Stimulated activated CD4-positive, alpha-beta T cell treated with anti-CD3 and anti-CD28 coated beads, Interleukin-1b, Interleukin-23, amount 100 ng/mL, for 4 hours (primary cell): ENCODE measurements at regions not wholly inside any gene's neighbourhood (a gene's known extent, or its start where the extent isn't known, plus 50 kb on each side); places are given as distances from the start of the nearest gene placed in this dataset.

Source experiments
- DNase-seq, 2 donors: peaks; one replicate each; pipeline ENCODE4 v3.0.0-alpha.2; 2020; ENCODE audit warnings: low read depth in 2 of 2

DNA sequence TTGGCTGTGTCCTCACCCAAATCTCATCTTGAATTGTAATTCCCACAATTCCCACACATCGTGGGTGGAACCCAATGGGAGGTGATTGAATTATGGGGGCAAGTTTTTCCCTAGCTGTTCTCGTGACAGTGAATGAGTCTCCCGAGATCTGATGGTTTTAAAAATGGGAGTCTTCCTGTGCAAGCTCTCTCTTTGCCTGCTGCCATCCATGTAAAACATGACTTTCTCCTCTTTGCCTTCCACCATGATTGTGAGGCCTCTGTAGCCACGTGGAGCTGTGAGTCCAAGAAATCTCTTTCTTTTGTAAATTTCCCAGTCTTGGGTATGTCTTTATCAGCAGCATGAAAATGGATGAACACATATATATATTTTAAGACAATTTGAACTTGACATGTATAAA, 285.4 kb downstream of the BAMBI start:
- no peak for DNase-seq

DNA sequence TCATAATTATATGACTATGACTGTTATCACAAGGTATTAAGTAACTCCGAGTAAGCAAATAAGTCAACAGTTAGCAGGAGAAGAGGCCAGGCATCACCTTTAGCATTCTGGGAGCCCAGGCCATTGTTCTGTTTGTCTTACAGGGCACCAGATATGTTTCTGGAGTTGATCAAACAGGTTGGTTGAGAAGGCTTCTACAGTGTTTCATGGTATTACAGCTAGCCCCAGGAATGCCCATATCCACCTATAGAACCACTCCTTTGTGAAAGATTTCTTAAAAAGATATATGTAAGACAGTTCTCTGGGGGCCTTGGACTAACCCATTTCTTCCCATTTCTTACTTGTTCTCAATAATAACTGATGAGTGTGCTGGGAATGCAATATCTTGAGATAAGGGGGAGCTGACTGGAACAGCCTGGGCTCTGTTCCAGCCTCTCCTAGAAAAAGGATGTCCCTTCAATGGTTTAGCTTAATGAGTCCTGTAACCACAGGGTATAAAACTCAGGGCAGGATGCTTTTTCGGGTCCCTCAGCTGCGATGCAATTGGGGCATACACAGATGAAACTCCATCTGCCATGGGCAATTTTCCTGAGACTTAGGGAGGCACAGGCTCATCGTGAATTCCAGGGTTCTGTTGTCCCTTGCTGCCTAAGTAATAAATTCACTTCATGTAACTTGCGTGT, 286.4 kb downstream of the BAMBI start:
- no peak for DNase-seq

DNA sequence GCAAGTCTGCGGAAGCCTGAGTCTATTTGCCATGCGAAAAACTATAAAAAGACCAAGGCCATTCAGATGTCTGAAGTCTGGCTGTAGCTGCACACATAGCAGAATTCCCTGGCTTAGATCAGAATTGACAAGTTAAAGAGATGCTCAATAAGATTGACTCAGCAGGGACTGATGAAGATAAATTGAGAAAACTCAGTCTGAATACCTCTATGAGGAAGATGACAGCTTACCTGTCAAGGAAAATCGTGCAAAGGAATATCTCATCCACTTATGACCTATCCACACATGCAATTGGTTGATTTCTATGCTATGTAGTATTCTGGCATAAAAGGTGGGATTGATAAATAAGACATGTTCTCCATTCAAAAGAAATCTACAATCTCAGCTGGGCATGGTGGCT, 288.6 kb downstream of the BAMBI start:
- DNase-seq = no peak

DNA sequence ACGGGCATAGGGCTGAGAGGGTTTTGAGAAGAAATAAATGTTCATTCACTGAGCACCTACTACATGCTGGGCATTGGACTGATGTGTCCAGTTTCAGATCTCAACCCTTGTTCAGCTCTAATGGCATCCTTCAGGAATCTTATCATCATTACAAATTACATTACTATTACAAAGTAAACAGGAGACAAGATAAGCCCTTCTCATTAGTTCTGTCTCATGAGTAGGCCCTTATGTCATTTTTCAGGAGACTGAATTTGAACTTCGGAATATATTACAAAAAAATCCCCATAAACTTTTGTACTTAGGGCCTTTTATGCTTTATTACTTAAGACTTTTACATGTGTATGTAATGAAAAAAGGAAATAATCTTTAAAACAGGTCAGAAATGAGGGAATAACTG, 289.7 kb downstream of the BAMBI start:
- DNase-seq = no peak

DNA sequence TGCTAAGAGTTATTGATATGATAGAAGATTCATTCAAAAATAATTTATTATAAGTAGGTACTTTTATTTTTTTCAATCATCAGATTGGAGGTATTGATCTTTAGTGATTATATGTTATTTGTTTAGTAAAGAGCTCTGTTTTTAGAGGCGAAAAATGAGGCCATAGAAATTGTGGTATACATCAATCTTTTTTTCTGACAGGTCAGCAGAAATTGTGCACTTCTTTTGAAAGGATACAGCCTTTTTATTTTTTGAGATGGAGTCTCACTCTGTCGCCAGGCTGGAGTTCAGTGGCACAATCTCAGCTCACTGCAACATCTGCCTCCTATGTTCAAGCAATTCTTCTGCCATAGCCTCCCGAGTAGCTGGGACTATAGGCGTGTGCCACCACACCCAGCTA, 292.1 kb downstream of the BAMBI start:
- DNase-seq = no peak

DNA sequence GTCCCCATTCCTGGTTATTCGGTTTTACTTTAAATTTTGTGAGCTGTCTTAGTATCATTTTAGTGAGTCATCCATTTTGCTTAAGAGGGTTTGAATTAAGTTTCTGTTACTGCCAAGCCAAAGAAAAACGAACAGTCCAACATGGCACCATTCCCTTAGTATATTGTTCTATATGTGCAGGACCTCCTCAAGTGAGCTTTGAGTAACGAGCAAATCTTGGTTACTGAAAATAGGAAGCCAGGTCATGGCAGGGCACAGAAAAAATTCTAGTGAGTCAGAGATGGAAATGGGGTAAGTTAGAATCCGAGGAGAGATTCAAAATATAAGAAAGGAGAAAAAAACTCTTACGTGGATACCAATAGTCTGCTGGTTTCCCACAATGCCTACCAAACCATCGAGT, 292.9 kb downstream of the BAMBI start:
- DNase-seq = no peak

DNA sequence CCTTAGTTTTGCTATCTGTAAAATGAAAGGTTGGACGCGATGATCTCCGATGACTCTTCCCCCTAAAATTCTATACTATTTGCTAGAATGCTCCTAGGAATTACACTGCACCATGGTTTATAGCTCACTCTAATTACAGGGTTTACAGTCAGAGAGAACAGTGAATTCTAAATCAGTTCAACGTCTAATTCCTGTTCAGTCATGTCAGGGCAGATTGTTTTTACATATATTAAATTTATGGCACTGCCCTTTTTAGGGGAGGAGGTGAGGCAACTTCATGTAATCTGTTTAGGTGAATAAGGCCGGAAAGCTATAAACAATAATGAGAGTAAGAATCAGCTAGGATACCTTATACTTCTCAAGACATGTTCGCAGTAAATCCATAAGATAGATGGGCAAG, 293.9 kb downstream of the BAMBI start:
- DNase-seq = no peak

DNA sequence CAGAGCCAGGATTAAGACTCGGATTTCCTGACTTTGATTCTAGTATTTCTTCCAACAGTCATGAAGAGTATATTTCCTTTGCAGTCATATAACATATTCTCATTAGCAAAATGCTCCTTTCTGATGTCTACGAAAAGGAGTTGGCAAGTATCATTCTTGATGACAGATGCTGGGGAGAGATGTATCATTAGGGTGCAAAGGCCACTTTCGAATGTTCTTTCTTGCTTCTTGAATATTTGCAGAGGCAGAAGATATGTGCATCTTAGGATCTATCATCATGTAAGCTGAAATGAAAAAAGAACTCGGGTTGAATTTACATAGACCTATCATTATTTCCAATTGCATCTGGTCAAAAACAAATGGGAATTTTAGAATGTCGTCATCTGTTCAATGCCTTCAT, 294.4 kb downstream of the BAMBI start:
- no peak for DNase-seq

DNA sequence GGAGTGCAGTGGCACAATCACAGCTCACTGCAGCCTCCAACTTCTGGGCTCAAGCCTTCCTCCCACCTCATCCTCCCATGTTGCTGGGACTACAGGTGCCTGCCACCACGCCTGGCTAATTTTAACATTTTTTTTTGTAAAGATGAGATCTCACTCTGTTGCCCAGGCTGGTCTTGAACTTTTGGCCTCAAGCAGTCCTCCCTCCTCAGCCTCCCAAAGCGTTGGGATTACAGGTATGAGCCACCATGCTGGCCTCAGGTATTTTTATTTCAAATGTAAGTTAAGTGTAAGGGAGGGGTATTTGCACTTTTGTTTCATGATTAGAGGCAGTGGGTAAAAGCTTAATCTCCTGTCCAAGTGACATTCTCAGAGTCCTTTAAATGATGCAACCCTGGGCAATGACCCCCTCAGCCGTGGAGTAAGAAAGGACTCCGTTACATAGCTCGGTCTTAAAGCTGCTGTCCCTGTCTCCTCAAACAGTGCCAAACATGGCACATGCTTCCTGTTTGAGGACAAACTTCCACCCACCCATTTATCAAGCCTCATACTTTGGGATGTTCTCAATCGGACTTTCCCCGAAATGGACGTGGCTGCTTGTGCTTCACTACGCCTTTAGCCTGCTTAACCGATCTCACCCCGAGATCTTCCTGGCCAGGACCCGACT, 296.1 kb downstream of the BAMBI start:
- no peak for DNase-seq

DNA sequence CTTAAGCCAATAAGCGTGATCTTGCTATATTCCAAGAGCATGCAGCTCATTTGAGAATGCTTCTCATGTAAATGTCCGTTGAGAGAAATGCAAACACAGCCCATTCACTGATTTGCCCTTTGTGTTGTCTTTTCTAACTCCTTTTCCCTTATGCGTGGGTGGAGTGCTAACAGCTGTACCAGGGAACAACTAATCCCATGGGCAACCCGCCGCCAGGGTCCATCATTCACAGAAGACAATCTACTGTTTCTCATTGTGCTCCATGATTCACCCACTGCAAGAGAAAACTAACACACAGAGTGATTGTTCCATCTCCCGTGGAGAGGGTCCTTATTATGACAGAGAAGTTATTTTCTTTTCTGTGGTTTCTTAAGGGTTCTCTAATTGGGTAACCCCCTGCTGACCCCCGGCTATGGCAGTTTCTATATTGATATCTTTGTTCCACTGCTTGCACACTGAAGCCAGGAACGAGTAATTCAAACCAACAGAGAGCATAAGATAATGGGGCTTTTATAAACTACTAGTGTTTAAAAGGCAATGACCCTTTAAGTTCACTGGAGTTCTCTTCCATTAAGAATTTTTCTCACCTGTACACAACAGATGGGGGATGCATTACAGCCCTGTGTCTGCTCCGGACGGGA, 298.7 kb downstream of the BAMBI start:
- no peak for DNase-seq

DNA sequence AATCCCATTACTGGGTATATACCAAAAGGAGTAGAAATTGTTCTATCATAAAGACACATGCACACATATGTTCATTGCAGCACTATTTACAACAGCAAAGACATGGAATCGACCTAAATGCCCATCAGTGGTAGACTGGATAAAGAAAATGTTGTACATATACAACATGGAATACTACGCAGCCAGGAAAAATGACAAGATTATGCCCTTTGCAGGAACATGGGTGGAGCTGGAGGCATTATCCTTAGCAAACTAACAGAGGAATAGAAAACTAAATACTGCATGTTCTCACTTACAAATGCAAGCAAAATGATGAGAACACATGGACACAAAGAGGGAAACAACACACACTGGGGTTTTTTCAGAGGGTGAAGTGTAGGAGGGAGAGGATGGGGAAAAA, 300.2 kb downstream of the BAMBI start:
- no peak for DNase-seq

DNA sequence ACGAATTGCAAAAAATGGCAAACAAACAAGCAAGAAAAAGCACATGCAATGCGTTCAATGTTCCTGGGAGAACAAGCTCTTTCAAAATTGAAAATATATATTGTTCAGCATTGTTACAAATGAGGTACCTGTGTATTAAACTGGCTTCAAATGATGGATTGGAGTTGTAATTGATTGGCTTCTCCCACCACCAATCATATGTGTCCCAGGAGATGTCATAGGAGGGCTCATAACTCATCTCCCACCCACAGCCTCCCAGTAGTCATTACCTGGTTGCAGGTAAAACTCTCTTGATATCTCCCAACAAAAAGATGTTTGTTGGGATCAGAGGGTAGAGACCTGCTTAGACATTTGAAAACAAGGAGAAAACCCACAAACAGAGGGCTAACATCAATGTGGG, 302.9 kb downstream of the BAMBI start:
- DNase-seq = no peak

DNA sequence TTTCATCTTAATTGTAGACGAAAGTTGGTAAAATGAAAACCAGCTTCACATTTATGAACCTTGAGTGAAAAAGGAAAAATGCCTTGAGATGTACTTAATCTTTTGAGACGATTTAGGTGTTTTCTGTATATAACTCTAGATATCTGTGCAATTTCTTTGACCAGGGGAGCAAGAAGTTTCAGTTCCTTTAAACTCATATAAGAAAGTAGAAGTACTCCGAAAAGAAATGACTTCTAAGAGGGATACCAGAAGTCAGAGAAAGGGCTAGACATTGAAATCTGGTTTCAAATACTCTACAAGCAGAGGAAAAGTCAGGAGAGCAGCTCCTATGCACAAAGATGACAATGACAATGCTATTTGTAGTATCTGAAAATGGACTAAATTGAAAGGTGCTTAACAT, 303.7 kb downstream of the BAMBI start:
- no peak for DNase-seq

DNA sequence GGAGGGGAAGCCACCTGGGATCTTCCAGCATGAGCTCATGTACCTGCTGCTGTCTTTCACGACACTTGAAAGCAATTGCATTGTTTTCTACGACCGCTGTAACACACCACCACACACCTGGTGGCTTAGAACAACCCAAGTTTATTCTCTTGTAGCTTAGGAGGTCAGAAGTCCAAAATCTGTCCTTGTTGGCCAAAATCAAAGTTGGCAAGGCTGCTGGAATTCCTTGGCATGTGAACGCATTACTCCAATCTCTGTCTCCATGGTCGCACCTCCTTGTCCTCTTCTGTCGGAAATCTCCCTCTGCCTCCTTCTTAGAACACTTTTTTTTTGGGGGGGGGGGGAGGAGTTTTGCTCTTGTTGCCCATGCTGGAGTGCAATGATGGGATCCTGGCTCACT, 305.7 kb downstream of the BAMBI start:
- DNase-seq = no peak

DNA sequence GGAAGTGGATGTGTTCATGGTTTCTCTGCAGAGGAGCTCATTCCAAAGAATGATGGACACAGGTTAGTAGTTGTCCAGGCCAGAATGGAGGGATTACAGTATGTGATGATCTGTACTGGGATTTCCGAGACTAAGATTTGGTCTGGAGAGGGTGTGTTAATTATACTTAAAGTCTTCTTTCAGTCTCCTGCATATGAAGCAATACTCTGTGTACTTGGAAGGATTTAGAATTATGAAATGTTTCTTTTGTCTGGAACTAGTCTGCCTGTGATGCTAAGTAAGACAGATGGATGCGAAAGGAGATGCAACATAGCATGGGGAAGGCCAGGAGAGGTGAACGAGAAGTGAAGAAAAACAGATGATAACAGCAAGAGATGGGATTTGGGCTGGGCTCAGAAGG, 305.1 kb upstream of the LYZL1 start:
- DNase-seq = no peak

DNA sequence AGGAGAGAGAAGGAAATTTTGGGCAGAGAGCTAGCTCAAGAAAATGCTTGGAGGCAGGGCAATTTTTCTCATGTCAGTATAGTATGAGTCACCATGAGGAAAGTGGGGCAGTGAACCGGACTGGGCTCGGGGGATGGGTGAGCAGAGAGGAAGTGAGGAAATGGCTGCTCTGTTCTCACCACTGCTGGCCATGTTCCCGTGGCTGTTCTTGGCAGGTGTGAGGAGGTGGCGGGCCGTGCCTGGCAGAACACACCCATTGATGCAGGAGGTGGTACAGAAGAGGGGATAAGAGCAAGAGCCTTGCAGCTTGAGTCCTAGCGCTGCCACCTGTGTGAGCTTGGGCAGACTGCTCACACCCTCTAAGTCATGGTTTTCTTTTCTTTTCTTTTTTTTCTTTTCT, 304.4 kb upstream of the LYZL1 start:
- DNase-seq = no peak

DNA sequence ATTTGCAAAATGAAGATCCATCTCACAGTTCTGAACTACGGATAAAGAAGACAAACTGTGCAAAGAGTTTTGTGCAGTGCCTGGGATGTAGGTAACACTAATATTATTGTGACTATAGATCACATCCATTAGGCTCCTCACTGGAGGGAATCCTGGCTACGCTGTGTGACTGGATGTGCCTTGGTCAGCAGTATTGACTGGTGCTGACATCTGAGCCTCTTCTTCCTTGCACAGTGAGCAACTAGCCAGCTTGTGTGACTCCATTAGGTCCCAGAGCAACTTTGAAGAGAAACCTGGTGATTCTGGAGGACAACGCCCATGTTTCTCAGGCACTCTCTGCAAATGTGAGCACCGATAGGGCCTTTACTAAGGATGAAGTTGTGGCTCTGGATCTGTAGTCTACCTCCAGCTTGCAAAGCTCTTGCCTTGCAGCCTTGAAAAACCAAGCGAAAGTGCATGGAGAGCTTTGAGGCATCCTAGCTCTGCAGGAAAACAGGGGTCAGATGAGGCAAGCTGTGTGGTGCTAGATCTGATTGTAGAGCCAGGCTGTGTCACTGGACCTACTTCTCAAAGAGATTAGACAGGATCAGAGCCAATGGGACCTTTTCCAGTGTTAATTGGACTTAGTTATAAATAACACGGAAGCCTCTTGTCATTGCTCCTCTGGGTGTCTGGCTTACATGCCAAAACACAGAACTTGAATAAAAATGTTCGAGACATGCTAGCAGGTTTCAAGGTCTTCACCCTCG, 303.6 kb upstream of the LYZL1 start:
- no peak for DNase-seq

DNA sequence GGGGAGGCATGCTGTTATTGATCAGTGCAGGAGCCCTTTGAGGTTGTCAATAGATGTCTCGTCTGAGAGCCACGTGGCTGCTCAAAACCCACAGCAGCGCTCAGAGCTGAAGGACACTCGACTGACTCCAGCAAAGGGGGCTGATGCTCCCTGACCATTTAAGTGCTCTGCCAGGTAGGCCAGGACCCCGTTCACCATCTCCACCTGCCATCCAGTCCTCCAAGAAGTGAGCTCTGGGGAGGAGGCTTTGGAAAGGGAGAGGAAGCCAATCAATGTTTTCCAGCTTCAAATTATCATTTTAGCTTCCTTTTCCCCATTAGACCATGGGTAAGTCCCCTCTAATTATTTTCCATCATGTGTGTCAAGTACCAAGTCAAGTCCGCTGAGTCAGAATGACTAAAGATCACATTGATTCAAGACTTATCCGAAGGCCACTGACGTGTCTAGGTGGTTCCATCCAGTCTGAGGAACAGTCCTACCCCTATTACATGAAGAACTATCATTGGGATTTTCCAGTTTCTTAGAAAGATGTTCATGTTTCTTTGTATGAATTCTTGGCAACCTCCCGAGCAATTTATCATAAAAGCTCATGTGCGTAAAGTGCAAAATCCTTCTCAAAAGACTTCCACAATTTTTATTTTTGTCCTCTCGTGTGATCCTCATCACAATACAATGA, 302.6 kb upstream of the LYZL1 start:
- DNase-seq = no peak

DNA sequence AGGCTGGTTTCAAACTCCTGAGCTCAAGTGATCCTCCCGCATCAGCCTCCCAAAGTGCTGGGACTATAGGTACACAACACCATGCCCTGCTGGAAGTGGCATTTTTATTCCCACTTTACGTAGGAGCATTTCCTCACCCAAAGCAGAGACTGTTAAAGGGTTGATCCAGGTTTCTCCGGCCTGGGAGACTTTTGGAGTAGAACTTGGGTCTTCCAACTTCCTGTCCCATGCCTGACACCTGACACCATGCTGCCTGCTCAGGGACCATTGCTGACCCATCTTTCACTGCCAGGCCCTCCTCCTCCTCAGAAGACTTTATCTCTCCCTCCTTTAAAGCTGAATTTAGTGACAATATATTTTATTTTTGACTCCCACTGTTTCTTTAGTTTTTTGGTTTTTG, 302.0 kb upstream of the LYZL1 start:
- no peak for DNase-seq

DNA sequence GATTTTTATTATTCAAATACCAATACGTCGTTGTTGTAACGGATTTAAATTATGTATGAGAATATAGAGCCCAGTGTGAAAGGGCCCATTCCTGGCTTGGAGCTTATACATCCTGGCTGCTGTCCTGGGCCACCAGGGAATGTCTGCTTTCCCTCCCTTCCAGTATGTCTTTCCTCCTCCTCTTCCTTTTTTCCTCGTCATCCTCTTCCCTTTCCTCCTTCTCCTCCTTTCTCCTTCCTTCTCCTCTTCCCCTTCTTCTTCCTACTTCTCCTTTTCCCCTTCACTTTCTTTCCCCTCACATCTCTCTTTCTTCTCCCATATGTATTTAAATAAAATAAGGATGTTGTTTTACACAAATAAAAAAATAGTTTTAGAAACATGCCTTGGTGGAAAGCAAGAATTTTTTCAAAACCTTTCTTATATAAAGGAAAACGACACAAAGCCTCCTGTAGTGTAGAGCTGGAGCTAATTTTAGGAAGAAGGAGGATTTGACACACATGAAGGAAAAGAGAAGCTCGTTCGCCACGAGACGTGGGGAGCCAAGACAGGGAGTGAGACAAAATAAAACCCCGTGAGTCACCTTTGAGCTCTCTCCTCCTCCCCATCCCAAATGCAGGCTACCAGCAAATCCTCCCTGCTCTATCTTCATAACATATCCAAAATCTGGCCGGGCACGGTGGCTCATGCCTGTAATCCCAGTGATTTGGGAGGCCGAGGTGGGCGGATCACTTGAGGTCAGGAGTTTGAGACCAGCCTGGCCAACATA, 301.1 kb upstream of the LYZL1 start:
- no peak for DNase-seq

DNA sequence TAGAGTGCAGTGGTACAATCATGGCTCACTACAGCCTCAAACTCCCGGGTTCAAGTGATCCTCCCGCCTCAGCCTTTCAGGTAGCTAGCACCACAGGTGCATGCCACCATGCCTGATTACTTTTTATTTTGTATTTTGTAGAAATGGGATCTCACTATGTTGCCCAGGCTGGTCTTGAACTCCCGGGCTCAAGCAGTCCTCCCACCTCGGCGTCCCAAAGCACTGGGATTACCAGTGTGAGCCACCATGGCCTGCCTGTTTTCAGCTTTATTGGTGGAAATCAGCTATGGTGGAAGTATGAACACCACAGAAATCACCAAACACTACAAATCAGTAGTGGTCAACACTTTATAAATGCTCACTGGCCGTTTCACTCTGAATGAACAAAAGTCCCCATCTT, 299.9 kb upstream of the LYZL1 start:
- DNase-seq = no peak
